AG04449 (cell line): ENCODE measurements at regions not wholly inside any gene's neighbourhood (a gene's known extent, or its start where the extent isn't known, plus 50 kb on each side); places are given as distances from the start of the nearest gene placed in this dataset.

Experiments
- CTCF ChIA-PET: fragments of 350-600 bp; formaldehyde crosslinking; extraction: SDS; loops from one replicate; lab custom pipeline; 2021; ENCODE audit warnings: antibody characterized with exemption; lab: Yijun Ruan, JAX
- POLR2A ChIA-PET: fragments of 400-600, 350-600 bp; formaldehyde crosslinking; extraction: SDS; loops from one replicate; lab custom pipeline; 2020; ENCODE audit warnings: antibody characterized with exemption, inconsistent platforms; lab: Yijun Ruan, JAX
- DNase-seq: peaks from one replicate; pipeline ENCODE4 v3.0.0-alpha.2; 2010; ENCODE audit warnings: low read depth, low spot score
- H3K4me3 ChIP-seq: 2 replicates; pipeline ENCODE4 v1.5.1; 2011; ENCODE audit warnings: low read depth, mild to moderate bottlenecking, control low read depth, low read length
- TF ChIP-seq, protein P1 (sequence below): IDR thresholded peaks from one replicate; pipeline ENCODE4 v1.5.1; 2011; ENCODE audit warnings: mild to moderate bottlenecking, moderate library complexity, low read length, control low read depth, inconsistent platforms; ENCODE audit not compliant: insufficient read depth; ENCODE audit errors: missing control alignments

DNA sequence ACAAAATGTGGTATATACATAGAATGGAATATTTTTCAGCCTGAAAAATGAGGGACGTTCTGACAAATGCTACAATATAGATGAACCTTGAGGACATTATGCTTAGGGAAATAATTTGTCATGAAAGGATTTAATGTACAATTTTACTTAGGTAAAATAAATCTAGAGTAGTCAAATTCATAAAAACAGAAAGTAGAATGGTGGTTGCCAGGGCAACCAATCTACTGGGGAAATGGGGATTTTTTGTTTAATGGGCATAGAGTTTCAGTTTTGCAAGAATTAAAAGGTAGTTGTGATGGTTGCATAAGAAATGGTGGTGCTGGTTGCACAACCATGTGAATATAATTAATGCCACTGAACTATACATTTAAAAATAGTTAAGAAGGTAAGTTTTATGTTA lies 296.0 kb upstream of the SP4 start:
- ChIA-PET POLR2A (no interaction called here), CTCF (no interaction called here)
- DNase-seq = no peak
- no peak overlapping the region for H3K4me3 ChIP-seq
- TF ChIP-seq, protein P1, sequence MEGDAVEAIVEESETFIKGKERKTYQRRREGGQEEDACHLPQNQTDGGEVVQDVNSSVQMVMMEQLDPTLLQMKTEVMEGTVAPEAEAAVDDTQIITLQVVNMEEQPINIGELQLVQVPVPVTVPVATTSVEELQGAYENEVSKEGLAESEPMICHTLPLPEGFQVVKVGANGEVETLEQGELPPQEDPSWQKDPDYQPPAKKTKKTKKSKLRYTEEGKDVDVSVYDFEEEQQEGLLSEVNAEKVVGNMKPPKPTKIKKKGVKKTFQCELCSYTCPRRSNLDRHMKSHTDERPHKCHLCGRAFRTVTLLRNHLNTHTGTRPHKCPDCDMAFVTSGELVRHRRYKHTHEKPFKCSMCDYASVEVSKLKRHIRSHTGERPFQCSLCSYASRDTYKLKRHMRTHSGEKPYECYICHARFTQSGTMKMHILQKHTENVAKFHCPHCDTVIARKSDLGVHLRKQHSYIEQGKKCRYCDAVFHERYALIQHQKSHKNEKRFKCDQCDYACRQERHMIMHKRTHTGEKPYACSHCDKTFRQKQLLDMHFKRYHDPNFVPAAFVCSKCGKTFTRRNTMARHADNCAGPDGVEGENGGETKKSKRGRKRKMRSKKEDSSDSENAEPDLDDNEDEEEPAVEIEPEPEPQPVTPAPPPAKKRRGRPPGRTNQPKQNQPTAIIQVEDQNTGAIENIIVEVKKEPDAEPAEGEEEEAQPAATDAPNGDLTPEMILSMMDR = no peak

DNA sequence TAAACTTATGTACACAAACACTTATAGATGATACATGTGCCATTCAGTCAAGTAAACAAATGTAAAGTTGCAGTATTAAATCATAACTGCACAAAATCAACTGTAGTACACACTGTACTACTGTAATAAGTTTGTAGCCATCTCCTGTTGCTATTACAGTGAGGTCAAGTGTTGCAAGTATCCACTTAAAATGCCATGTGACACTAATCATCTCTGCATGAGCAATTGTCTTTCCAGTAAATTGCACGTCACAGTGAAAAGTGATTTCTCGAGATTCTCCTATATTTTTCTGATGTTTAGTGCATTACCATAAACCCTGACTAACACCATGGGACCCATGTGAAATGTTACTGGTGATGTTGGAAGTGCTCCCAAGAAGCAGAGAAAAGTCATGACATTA lies 293.3 kb upstream of the SP4 start:
- no peak for DNase-seq
- POLR2A ChIA-PET = no interaction called here
- CTCF ChIA-PET = no interaction called here
- H3K4me3 ChIP-seq = no peak overlapping the region
- TF ChIP-seq, protein P1 = no peak

DNA sequence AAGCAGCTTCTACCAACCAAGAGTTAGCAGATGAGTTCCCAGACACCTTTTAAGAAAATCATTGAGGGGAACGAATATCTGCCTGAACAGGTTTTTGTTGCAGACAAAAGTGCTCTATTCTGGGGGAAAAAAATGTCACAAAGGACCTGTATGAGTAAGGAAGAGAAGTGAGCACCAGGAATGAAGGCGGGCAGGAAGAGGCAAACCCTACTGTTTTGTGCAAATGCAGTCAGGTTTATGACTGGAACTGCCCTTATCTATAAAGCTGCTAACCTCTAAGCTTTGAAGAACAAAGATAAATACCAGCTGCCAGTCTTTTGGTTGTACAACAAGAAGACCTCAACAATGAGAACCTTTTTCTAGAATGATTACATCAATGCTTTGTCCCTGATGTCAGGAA lies 292.4 kb upstream of the SP4 start:
- ChIA-PET CTCF (no interaction called here), POLR2A (no interaction called here)
- H3K4me3 ChIP-seq = no peak overlapping the region
- TF ChIP-seq, protein P1 = no peak
- DNase-seq = no peak

DNA sequence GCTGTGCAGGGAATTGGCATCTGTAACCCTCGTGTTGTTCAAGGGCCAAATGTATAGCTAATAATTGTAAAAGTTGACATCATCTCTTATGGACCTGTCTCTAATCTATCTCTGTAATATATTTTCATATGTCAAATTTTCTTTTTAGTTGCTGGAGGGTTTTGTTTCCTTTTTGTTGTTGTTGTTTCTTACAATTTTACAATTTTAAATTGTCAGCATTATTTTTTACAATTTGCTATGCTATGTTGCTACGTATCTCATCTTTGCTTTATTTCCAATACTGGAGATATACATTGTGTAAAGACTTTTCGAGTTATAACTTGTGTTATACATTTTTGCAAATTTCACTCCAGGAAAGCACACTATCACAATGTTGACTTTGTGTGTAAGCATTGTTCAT lies 290.2 kb upstream of the SP4 start:
- TF ChIP-seq, protein P1 = no peak
- ChIA-PET POLR2A (no interaction called here), CTCF (no interaction called here)
- DNase-seq = no peak
- no peak overlapping the region for H3K4me3 ChIP-seq

DNA sequence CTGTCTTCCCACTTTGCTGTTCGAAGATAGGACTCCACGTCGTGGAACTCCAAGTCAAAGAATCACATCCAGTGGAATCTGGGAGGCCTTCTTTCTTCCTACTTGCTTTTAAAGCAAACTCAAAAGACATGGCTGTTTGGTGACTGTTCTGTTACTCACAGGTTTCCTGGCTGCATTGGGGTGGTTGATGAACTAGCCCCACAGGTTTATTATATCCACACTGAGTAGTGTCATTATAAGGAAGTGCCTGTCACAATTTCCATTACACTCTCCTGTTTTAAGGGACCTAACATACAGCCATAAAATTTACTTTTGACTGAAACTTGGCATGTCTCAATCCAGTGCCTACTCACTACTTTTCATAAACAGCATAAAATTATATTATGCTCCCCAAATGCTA lies 287.3 kb upstream of the SP4 start:
- no peak overlapping the region for H3K4me3 ChIP-seq
- ChIA-PET POLR2A (no interaction called here), CTCF (no interaction called here)
- DNase-seq = no peak
- TF ChIP-seq, protein P1 = no peak

DNA sequence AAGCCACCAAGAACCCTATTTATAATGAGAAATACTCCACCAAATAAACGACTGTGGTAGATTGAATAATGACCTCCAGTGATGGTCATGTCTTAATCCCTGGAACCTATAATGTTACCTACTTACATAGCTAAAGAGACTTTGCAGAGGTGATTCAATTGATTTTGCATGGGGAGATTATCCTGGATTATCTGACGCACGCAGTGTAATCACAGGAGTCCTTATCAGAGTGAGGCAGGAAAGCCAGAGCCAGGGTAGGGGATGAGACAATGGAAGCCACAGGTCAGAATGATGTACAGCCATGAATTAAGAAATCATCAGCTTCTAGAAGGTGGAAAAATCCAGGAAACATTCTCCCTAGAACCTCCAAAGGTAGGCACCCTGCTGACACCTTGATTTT lies 286.4 kb upstream of the SP4 start:
- ChIA-PET POLR2A (no interaction called here), CTCF (no interaction called here)
- TF ChIP-seq, protein P1 = no peak
- no peak for DNase-seq
- H3K4me3 ChIP-seq = no peak overlapping the region

DNA sequence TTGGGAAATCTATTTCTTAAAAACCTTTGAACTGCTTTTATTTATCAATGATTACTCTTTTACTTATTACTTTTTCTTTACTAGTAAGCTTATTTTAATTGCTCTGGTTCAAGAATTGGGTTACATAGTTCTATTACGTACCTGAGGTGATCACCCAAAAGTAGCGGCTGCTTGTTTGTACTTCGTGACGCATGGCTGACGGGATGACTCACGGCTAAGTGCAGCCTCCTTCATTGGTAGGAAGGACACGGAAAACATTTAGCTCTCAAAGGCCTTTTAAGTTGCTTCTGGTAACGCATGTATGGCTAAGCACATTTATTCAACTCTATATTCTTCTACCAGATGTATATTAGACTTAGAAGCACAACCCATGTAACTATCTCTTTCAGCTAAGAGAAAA lies 285.8 kb upstream of the SP4 start:
- TF ChIP-seq, protein P1 = no peak
- no peak overlapping the region for H3K4me3 ChIP-seq
- POLR2A ChIA-PET = no interaction called here
- CTCF ChIA-PET = no interaction called here
- no peak for DNase-seq
